Colonic mucosa (tissue), 4 donors: ENCODE measurements at regions not wholly inside any gene's neighbourhood (a gene's known extent, or its start where the extent isn't known, plus 50 kb on each side); places are given as distances from the start of the nearest gene placed in this dataset.
"Not testable (repeated sequence)": the region's sequence is repeated elsewhere in the genome, so short reads cannot be mapped to it uniquely, and the experiment has no call there.

Experiments used
- DNase-seq: peaks from one replicate; pipeline ENCODE4 v3.0.0-alpha.2; 2020
- H3K27ac ChIP-seq: fragments of 200-600 bp; one replicate; pipeline ENCODE4 v1.8.0; 2021
- H3K27me3 ChIP-seq: fragments of 200-600 bp; one replicate; pipeline ENCODE4 v1.8.0; 2021
- H3K36me3 ChIP-seq: fragments of 200-600 bp; one replicate; pipeline ENCODE4 v1.8.0; 2021
- H3K4me1 ChIP-seq: fragments of 200-600 bp; one replicate; pipeline ENCODE4 v1.8.0; 2021; ENCODE audit warnings: mild to moderate bottlenecking
- H3K4me3 ChIP-seq: fragments of 200-600 bp; one replicate; pipeline ENCODE4 v1.8.0; 2021
- H3K9ac ChIP-seq, 2 donors: one replicate each; pipeline ENCODE4 v1.7.0; 2013; ENCODE audit warnings: control low read depth in 2 of 2, low read depth in 2 of 2, low read length in 2 of 2
- H3K9me3 ChIP-seq: fragments of 200-600 bp; one replicate; pipeline ENCODE4 v1.8.0; 2021
- intact Hi-C: fragments of 100-400 bp; cut with DNase I; formaldehyde crosslinking; loops from one replicate; pipeline ENCODE4 v1.14.1; 2022
- TF ChIP-seq, protein P1 (sequence below): fragments of 200-600 bp; IDR thresholded peaks from one replicate; pipeline ENCODE4 v1.8.0; 2022; ENCODE audit warnings: antibody characterized with exemption, mild to moderate bottlenecking
- donor health status: healthy.
- donor health status: DM: no; HTN: no; CAD: no.
- donor health status: DM: no; HTN: no; CAD: no.

- Histone ChIP-seq H3K4me1 (no peaks in the 10 kb centered on the region), H3K27ac (no peak overlapping the region), H3K9me3 (no peaks in the 10 kb centered on the region), H3K36me3 (no peaks in the 10 kb centered on the region), H3K27me3 (no peaks in the 10 kb centered on the region), H3K4me3 (no peak overlapping the region), H3K9ac (no peak overlapping the region)
- TF ChIP-seq, protein P1, sequence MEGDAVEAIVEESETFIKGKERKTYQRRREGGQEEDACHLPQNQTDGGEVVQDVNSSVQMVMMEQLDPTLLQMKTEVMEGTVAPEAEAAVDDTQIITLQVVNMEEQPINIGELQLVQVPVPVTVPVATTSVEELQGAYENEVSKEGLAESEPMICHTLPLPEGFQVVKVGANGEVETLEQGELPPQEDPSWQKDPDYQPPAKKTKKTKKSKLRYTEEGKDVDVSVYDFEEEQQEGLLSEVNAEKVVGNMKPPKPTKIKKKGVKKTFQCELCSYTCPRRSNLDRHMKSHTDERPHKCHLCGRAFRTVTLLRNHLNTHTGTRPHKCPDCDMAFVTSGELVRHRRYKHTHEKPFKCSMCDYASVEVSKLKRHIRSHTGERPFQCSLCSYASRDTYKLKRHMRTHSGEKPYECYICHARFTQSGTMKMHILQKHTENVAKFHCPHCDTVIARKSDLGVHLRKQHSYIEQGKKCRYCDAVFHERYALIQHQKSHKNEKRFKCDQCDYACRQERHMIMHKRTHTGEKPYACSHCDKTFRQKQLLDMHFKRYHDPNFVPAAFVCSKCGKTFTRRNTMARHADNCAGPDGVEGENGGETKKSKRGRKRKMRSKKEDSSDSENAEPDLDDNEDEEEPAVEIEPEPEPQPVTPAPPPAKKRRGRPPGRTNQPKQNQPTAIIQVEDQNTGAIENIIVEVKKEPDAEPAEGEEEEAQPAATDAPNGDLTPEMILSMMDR, result no peak
- DNase-seq, result no peak
- intact Hi-C loops, result no loop called here
Observed at GRCh38 chr11:93039531-93040240, 70.2 kb downstream of the MTNR1B start.

DNA sequence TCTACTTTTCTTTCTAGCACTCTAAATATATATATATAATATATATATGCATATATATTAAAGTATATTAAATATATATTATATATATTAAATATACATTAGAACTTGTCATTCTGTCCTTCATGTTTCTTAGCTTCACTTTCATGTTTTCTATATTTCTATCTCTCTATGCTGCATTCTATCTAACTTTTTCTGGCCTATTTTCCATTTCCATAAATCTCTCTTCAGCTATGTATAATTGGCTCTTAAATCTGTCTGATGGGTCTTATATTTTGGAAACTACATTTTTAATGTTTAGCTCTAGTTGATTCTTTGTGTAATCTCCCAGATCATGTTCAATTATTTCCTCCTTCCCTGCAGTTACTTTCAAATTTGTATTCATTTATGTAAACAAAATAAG is 72.2 kb downstream of the MTNR1B start:
- intact Hi-C loops, result no loop called here
- no peak for DNase-seq
- Histone ChIP-seq H3K27ac (no peak overlapping the region), H3K4me1 (no peaks in the 10 kb centered on the region), H3K9me3 (no peaks in the 10 kb centered on the region), H3K36me3 (no peaks in the 10 kb centered on the region), H3K4me3 (no peak overlapping the region), H3K27me3 (no peaks in the 10 kb centered on the region), H3K9ac (no peak overlapping the region)
- TF ChIP-seq, protein P1, result no peak

DNA sequence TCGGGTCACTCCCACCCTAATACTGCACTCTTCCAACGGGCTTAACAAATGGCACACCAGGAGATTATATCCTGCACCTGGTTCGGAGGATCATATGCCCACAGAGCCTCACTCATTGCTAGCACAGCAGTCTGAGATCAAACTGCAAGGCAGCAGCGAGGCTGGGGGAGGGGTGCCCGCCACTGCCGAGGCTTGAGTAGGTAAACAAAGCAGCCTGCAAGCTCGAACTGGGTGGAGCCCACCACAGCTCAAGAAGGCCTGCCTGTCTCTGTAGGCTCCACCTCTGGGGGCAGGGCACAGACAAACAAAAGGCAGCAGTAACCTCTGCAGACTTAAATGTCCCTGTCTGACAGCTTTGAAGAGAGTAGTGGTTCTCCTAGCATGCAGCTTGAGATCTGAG is 73.7 kb downstream of the MTNR1B start:
- H3K4me3 ChIP-seq, H3K27ac ChIP-seq, DNase-seq, H3K4me1 ChIP-seq, H3K9me3 ChIP-seq, intact Hi-C loops, H3K36me3 ChIP-seq, H3K9ac ChIP-seq, H3K27me3 ChIP-seq: not testable (repeated sequence)

DNA sequence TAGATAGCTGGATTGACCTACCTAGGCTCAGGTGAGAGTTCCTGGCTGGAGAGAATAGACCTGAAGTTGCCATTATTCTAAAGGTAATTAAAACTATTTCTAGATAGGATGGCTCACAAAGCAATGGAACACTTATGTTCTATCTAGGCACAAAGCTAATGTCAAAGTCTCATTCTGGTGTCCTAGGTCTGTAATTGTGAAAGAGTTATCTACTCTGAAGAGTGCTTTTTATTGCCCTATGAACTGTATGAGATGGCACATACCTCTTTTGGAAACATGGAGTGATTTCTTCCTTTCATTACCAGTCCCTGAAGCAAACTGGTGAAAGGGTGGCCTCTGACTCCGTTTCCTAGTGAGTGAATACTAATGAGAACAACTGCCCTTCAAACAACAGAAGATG is 80.3 kb downstream of the MTNR1B start:
- intact Hi-C loops, result no loop called here
- no peaks in the 10 kb centered on the region for H3K27me3 ChIP-seq

GRCh38 chr11:93051186-93051585 is 81.7 kb downstream of the MTNR1B start:
- Histone ChIP-seq H3K4me3 (no peak overlapping the region), H3K9me3 (no peaks in the 10 kb centered on the region), H3K9ac (no peak overlapping the region), H3K27me3 (no peaks in the 10 kb centered on the region), H3K4me1 (no peaks in the 10 kb centered on the region), H3K27ac (no peak overlapping the region), H3K36me3 (no peaks in the 10 kb centered on the region)
- TF ChIP-seq, protein P1, result no peak
- DNase-seq, result no peak
- intact Hi-C loops, result no loop called here

More for the DNA sequence above, 80.3 kb downstream of the MTNR1B start:
- no peaks in the 10 kb centered on the region for H3K9me3 ChIP-seq
- DNase-seq, result no peak
- H3K36me3 ChIP-seq, result no peaks in the 10 kb centered on the region
- H3K27ac ChIP-seq, result no peak overlapping the region
- H3K4me1 ChIP-seq, result no peaks in the 10 kb centered on the region
- no peak overlapping the region for H3K9ac ChIP-seq
- TF ChIP-seq, protein P1, result no peak
- no peak overlapping the region for H3K4me3 ChIP-seq

DNA sequence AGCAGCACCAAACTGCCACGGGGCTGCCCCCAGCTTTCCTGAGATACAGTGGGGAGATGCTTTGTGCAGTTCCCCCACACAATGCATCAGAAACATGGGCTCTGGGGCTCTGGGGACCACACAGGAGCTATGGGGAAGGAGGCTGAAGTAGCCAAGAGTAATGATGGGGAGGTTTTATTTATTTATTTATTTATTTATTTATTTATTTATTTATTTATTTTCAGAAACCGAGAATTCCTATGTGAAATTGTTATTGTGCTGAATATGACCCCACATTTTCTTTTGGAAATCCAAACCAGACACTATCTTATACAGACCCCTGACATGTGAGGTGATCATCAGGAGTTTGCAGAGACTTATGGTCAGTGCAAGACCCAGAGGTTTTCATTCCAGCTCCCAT is 84.4 kb downstream of the MTNR1B start:
- Histone ChIP-seq H3K27me3 (no peaks in the 10 kb centered on the region), H3K9ac (no peak overlapping the region), H3K4me3 (no peak overlapping the region), H3K36me3 (no peaks in the 10 kb centered on the region), H3K27ac (no peak overlapping the region), H3K4me1 (no peaks in the 10 kb centered on the region), H3K9me3 (no peaks in the 10 kb centered on the region)
- intact Hi-C loops, result no loop called here
- no peak for DNase-seq
- TF ChIP-seq, protein P1, result no peak
